ENCODE measurements at regions not wholly inside any gene's neighbourhood (a gene's known extent, or its start where the extent isn't known, plus 50 kb on each side); places are given as distances from the start of the nearest gene placed in this dataset.

DNA sequence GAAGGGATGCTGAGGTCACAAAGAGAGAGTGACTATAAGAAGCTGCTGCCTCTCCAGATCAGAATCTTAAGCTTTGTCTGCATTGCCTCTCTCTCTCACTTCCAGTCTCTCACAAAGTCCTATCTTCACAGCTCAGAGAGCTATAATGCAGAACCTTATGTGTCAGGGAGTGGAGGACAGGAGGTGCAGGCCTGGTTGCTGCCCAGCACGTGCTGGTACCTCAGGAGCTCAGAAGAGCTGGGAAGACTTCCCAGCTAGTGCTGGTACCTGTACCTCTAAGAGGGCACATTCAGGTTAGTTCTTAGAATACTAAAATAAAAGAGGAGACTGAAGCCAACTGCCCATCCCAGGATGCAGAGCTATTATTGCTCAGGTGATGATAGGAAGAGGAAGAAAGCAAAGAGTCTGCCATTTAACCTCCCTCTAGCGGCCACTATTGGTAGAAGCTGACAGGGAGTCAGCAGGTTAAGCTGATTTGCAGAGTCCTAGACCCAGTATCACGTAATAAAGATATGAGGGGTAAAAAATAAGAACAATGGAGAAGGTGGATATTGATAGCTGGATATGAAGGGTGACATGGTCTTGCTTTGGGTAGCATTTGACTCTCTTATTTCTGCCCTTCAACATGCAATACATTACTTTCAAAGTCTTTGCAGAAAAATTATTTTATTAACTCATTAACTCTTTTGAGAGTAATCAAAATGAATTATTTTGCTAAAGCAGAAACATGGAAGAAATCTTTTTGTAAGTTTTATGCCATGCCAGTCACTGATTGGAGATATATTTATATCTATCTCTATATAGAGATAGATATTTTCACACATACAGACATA is 138.1 kb upstream of the HMCN1 start:
- no peaks in the 10 kb centered on the region for H3K36me3 ChIP-seq
- no peak overlapping the region for H3K4me3 ChIP-seq
- H3K27me3 ChIP-seq: no peaks in the 10 kb centered on the region
- intact Hi-C loops (cut with DNase I): no loop called here
- no peaks in the 10 kb centered on the region for H3K9me3 ChIP-seq
- 78 to 90% (median 84%) methylated on average over 3 of the region's 3 CpGs for WGBS, 3 donors
- TF ChIP-seq POLR2A (IDR thresholded peaks at IDR 0.05) (no peak), EP300 (IDR thresholded peaks at IDR 0.05) (no peak)
- TF ChIP-seq, protein P1, sequence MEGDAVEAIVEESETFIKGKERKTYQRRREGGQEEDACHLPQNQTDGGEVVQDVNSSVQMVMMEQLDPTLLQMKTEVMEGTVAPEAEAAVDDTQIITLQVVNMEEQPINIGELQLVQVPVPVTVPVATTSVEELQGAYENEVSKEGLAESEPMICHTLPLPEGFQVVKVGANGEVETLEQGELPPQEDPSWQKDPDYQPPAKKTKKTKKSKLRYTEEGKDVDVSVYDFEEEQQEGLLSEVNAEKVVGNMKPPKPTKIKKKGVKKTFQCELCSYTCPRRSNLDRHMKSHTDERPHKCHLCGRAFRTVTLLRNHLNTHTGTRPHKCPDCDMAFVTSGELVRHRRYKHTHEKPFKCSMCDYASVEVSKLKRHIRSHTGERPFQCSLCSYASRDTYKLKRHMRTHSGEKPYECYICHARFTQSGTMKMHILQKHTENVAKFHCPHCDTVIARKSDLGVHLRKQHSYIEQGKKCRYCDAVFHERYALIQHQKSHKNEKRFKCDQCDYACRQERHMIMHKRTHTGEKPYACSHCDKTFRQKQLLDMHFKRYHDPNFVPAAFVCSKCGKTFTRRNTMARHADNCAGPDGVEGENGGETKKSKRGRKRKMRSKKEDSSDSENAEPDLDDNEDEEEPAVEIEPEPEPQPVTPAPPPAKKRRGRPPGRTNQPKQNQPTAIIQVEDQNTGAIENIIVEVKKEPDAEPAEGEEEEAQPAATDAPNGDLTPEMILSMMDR (IDR thresholded peaks at IDR 0.05): no peak
- peaks cover 3% of the 10 kb centered on the region for H3K4me1 ChIP-seq (ENCODE audit: insufficient read depth)
- H3K27ac ChIP-seq: no peak overlapping the region
- DNase-seq: no peak

DNA sequence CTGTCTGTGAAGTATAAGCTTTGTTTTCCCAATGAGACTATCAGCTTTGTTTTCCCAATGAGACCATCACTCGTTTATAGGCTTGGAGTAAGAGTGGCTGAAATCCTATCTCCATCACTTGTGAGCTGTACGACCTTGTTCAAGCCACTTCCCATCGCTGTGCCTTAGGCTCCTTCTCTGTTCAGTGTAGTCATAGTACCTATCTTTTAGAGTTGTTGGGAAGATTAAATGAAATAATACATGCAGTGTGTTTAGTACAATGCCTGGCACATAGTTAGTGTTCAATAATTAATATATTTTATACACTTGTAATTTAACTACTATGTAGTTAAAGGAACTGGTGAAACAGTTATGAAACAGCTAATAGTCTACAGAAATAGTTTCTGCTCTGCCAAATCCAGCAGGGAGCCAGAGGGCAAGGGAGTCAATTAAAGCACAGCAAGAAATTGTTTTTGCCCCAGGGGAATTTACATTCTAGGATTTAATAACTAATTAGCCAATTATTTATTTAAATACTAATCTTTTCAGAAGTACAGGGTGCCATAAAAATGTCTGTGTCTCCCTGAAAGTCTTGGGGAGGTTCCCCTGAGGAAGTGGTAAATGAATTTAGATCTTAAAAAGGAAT is 139.3 kb upstream of the HMCN1 start:
- H3K27me3 ChIP-seq: no peaks in the 10 kb centered on the region
- DNase-seq: no peak
- H3K9me3 ChIP-seq: no peaks in the 10 kb centered on the region
- intact Hi-C loops (cut with DNase I): no loop called here
- H3K4me3 ChIP-seq: no peak overlapping the region
- TF ChIP-seq EP300 (IDR thresholded peaks at IDR 0.05) (no peak), POLR2A (IDR thresholded peaks at IDR 0.05) (no peak)
- TF ChIP-seq, protein P1 (IDR thresholded peaks at IDR 0.05): no peak
- no peak overlapping the region for H3K27ac ChIP-seq
- H3K36me3 ChIP-seq: no peaks in the 10 kb centered on the region
- H3K4me1 ChIP-seq (ENCODE audit: insufficient read depth): peaks cover 3% of the 10 kb centered on the region
- WGBS, 3 donors: 16 to 35% (median 17%) methylated on average over 3 of the region's 3 CpGs

DNA sequence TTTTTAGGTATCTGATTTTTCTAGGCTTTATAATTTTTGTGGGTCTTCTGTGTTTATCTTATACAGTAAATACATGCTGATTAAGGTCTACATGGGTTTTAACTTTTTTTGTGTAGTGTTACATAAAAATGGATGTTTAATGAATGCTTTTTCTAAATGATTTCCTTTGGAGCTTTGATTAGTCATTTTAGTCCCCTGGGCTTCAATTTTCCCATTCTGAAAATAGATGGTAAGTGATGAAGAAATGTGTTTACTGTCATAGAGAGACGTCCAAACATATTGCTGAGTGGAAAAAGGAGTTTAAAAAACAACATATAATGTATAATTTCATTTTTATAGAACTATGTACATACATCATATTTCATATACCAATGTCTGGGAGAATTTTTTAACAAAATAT is 140.9 kb upstream of the HMCN1 start:
- intact Hi-C loops (cut with DNase I): no loop called here
- DNase-seq: no peak
- no peak for TF ChIP-seq EP300 (IDR thresholded peaks at IDR 0.05)
- TF ChIP-seq, protein P1 (IDR thresholded peaks at IDR 0.05): no peak
- TF ChIP-seq POLR2A (IDR thresholded peaks at IDR 0.05): no peak
- no peaks in the 10 kb centered on the region for H3K36me3 ChIP-seq
- H3K27ac ChIP-seq: no peak overlapping the region
- no peaks in the 10 kb centered on the region for H3K27me3 ChIP-seq
- no peak overlapping the region for H3K4me3 ChIP-seq
- H3K4me1 ChIP-seq (ENCODE audit: insufficient read depth): peaks cover 3% of the 10 kb centered on the region
- WGBS, 3 donors: 0 to 69% (median 65%) methylated on average over 1 of the region's 1 CpG
- H3K9me3 ChIP-seq: no peaks in the 10 kb centered on the region

DNA sequence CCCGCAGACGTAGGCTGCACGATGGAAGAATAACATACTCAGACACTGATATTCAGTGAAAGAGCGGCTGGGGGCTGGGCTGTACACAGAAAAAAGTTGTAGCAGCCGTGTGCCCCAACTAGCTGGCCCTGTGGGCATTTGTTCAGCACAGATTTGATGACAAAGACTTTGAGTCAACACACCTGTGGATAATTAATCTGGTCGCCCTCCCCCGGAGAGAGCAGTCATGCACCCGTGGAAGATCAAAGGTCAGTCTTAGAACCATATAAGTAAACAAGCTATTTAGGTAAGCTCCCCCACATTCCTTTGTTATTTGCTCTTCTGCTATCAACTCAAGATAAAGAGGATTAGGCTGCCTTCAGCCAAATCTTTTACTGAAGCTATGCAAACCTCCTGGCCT is 148.4 kb upstream of the HMCN1 start:
- Histone ChIP-seq H3K9me3 (peaks cover 0 to 3% of the 10 kb centered on the region in 2 donors), H3K4me1 (ENCODE audit: insufficient read depth) (no peaks in the 10 kb centered on the region), H3K36me3 (no peaks in the 10 kb centered on the region), H3K4me3 (no peak overlapping the region), H3K27ac (no peak overlapping the region), H3K27me3 (no peaks in the 10 kb centered on the region)
- DNase-seq: no peak
- WGBS, 3 donors: 53 to 70% (median 60%) methylated on average over 8 of the region's 8 CpGs
- TF ChIP-seq, protein P1 (IDR thresholded peaks at IDR 0.05): no peak
- TF ChIP-seq POLR2A (IDR thresholded peaks at IDR 0.05) (no peak), EP300 (IDR thresholded peaks at IDR 0.05) (no peak)
- intact Hi-C loops (cut with DNase I): no loop called here
